Naive B cell (primary cell): ENCODE measurements at regions not wholly inside any gene's neighbourhood (a gene's known extent, or its start where the extent isn't known, plus 50 kb on each side); places are given as distances from the start of the nearest gene placed in this dataset.
"Not testable (repeated sequence)": the region's sequence is repeated elsewhere in the genome, so short reads cannot be mapped to it uniquely, and the experiment has no call there.

Experiments
- ATAC-seq, 2 donors: fragments of 150-1000 bp; cut with Tn5 transposase; 2 replicates each; pipeline ENCODE4 v1.10.0; 2021; ENCODE audit warnings: low read depth in 2 of 2, mild to moderate bottlenecking in 2 of 2, moderate library complexity in 2 of 2
- DNase-seq: peaks from one replicate; pipeline ENCODE4 v3.0.0; 2022
- H3K27ac Mint-ChIP-seq, 6 donors: one replicate each; pipeline ENCODE4 v1.8.0; 2020 to 2022; ENCODE audit warnings: mild to moderate bottlenecking in 6 of 6, mixed read lengths in 6 of 6, moderate library complexity in 5 of 6, inconsistent platforms in 2 of 6
- H3K27me3 Mint-ChIP-seq, 3 donors: one replicate each; pipeline ENCODE4 v1.8.0; 2021 to 2022; ENCODE audit warnings: mixed read lengths in 3 of 3, mild to moderate bottlenecking in 1 of 3
- H3K36me3 Mint-ChIP-seq, 2 donors: one replicate each; pipeline ENCODE4 v1.8.0; 2020 to 2022; ENCODE audit warnings: mixed read lengths in 2 of 2, inconsistent platforms in 1 of 2, mild to moderate bottlenecking in 1 of 2
- H3K4me1 Mint-ChIP-seq, 3 donors: one replicate each; pipeline ENCODE4 v1.8.0; 2020 to 2022; ENCODE audit warnings: mixed read lengths in 3 of 3, inconsistent platforms in 1 of 3, mild to moderate bottlenecking in 1 of 3, moderate library complexity in 1 of 3
- H3K4me3 Mint-ChIP-seq, 8 donors: one replicate each; pipeline ENCODE4 v1.8.0; 2020 to 2022; ENCODE audit warnings: mild to moderate bottlenecking in 8 of 8, mixed read lengths in 8 of 8, moderate library complexity in 8 of 8, inconsistent platforms in 2 of 8
- H3K9me3 Mint-ChIP-seq, 7 donors: one replicate each; pipeline ENCODE4 v1.8.0; 2020 to 2022; ENCODE audit warnings: mixed read lengths in 7 of 7, mild to moderate bottlenecking in 5 of 7, inconsistent platforms in 2 of 7, moderate library complexity in 1 of 7

GRCh38 chr3:59368900-59369675 lies 319.3 kb upstream of the CFAP20DC start:
- Mint-ChIP-seq H3K4me1 (peaks cover 6 to 24% (median 13%) of the 10 kb centered on the region in 3 donors), H3K27ac (peak overlapping the region in 3 of 6 donors; percentile 4 to 90 (median 65)), H3K36me3 (no peaks in the 10 kb centered on the region), H3K9me3 (no peaks in the 10 kb centered on the region), H3K4me3 (no peak overlapping the region), H3K27me3 (no peaks in the 10 kb centered on the region)
- DNase-seq = no peak
- ATAC-seq = no peak

- H3K4me1 Mint-ChIP-seq = peaks cover 6 to 17% (median 13%) of the 10 kb centered on the region in 3 donors
- H3K36me3 Mint-ChIP-seq = no peaks in the 10 kb centered on the region
- no peak overlapping the region for H3K4me3 Mint-ChIP-seq
- H3K9me3 Mint-ChIP-seq = no peaks in the 10 kb centered on the region
- no peaks in the 10 kb centered on the region for H3K27me3 Mint-ChIP-seq
- no peak for DNase-seq
- peak overlapping the region in 1 of 6 donors; percentile 30 for H3K27ac Mint-ChIP-seq
- no peak for ATAC-seq
These were observed 317.3 kb upstream of the CFAP20DC start for GRCh38 chr3:59367150-59367549.

GRCh38 chr3:59366218-59366617 lies 316.4 kb upstream of the CFAP20DC start:
- H3K27me3 Mint-ChIP-seq = no peaks in the 10 kb centered on the region
- no peak overlapping the region for H3K27ac Mint-ChIP-seq
- no peak overlapping the region for H3K4me3 Mint-ChIP-seq
- ATAC-seq (no peak), DNase-seq (no peak)
- H3K9me3 Mint-ChIP-seq = peaks cover 0 to 7% (median 0%) of the 10 kb centered on the region in 7 donors
- peaks cover 6 to 17% (median 13%) of the 10 kb centered on the region in 3 donors for H3K4me1 Mint-ChIP-seq
- no peaks in the 10 kb centered on the region for H3K36me3 Mint-ChIP-seq

GRCh38 chr3:59364496-59364895 lies 314.7 kb upstream of the CFAP20DC start:
- no peak overlapping the region for H3K27ac Mint-ChIP-seq
- H3K27me3 Mint-ChIP-seq = peaks cover 0 to 6% (median 0%) of the 10 kb centered on the region in 3 donors
- ATAC-seq (no peak), DNase-seq (no peak)
- no peaks in the 10 kb centered on the region for H3K36me3 Mint-ChIP-seq
- no peak overlapping the region for H3K4me3 Mint-ChIP-seq
- H3K9me3 Mint-ChIP-seq = peaks cover 0 to 7% (median 0%) of the 10 kb centered on the region in 7 donors
- H3K4me1 Mint-ChIP-seq = peaks cover 3 to 16% (median 13%) of the 10 kb centered on the region in 3 donors

GRCh38 chr3:59360312-59360711 lies 310.5 kb upstream of the CFAP20DC start:
- H3K27me3 Mint-ChIP-seq, H3K36me3 Mint-ChIP-seq, DNase-seq, H3K4me3 Mint-ChIP-seq, H3K27ac Mint-ChIP-seq, H3K4me1 Mint-ChIP-seq, ATAC-seq: not testable (repeated sequence)
- peaks cover 0 to 20% (median 5%) of the 10 kb centered on the region in 7 donors for H3K9me3 Mint-ChIP-seq

- Mint-ChIP-seq H3K4me1 (peaks cover 8 to 9% (median 9%) of the 10 kb centered on the region in 3 donors), H3K36me3 (no peaks in the 10 kb centered on the region), H3K9me3 (no peaks in the 10 kb centered on the region), H3K27ac (no peak overlapping the region), H3K27me3 (no peaks in the 10 kb centered on the region), H3K4me3 (no peak overlapping the region)
- DNase-seq (no peak), ATAC-seq (no peak)
These were observed 291.6 kb upstream of the CFAP20DC start for GRCh38 chr3:59341459-59341858.

GRCh38 chr3:59339818-59340217 lies 290.0 kb upstream of the CFAP20DC start:
- DNase-seq = no peak
- H3K27ac Mint-ChIP-seq = peak overlapping the region in 1 of 6 donors; percentile 78
- no peak for ATAC-seq
- no peaks in the 10 kb centered on the region for H3K9me3 Mint-ChIP-seq
- H3K4me1 Mint-ChIP-seq = peaks cover 8 to 9% (median 9%) of the 10 kb centered on the region in 3 donors
- H3K27me3 Mint-ChIP-seq = no peaks in the 10 kb centered on the region
- H3K36me3 Mint-ChIP-seq = no peaks in the 10 kb centered on the region
- no peak overlapping the region for H3K4me3 Mint-ChIP-seq

- no peak overlapping the region for H3K27ac Mint-ChIP-seq
- no peaks in the 10 kb centered on the region for H3K36me3 Mint-ChIP-seq
These were observed 289.1 kb upstream of the CFAP20DC start for GRCh38 chr3:59338934-59339333.

GRCh38 chr3:59335338-59335737 lies 285.5 kb upstream of the CFAP20DC start:
- Mint-ChIP-seq H3K27me3 (no peaks in the 10 kb centered on the region), H3K4me3 (no peak overlapping the region), H3K36me3 (no peaks in the 10 kb centered on the region), H3K9me3 (peaks cover 0 to 4% (median 0%) of the 10 kb centered on the region in 7 donors), H3K27ac (no peak overlapping the region), H3K4me1 (peaks cover 8 to 9% (median 8%) of the 10 kb centered on the region in 3 donors)
- no peak for DNase-seq
- no peak for ATAC-seq

More at GRCh38 chr3:59338934-59339333, 289.1 kb upstream of the CFAP20DC start:
- no peaks in the 10 kb centered on the region for H3K27me3 Mint-ChIP-seq
- no peak overlapping the region for H3K4me3 Mint-ChIP-seq
- H3K9me3 Mint-ChIP-seq = peaks cover 0 to 2% (median 0%) of the 10 kb centered on the region in 7 donors
- no peak for DNase-seq
- H3K4me1 Mint-ChIP-seq = peaks cover 8 to 9% (median 9%) of the 10 kb centered on the region in 3 donors
- no peak for ATAC-seq

- no peaks in the 10 kb centered on the region for H3K27me3 Mint-ChIP-seq
- no peak for DNase-seq
- peaks cover 0 to 4% (median 0%) of the 10 kb centered on the region in 7 donors for H3K9me3 Mint-ChIP-seq
These were observed 284.8 kb upstream of the CFAP20DC start for GRCh38 chr3:59334585-59334984.

GRCh38 chr3:59327376-59327808 lies 277.6 kb upstream of the CFAP20DC start:
- H3K36me3 Mint-ChIP-seq = no peaks in the 10 kb centered on the region
- ATAC-seq (no peak), DNase-seq (no peak)
- no peaks in the 10 kb centered on the region for H3K9me3 Mint-ChIP-seq
- no peaks in the 10 kb centered on the region for H3K27me3 Mint-ChIP-seq
- H3K4me3 Mint-ChIP-seq = no peak overlapping the region
- H3K27ac Mint-ChIP-seq = peak overlapping the region in 1 of 6 donors; percentile 31
- no peaks in the 10 kb centered on the region for H3K4me1 Mint-ChIP-seq

More at GRCh38 chr3:59334585-59334984, 284.8 kb upstream of the CFAP20DC start:
- Mint-ChIP-seq H3K36me3 (no peaks in the 10 kb centered on the region), H3K4me1 (peaks cover under 1 to 2% (median 2%) of the 10 kb centered on the region in 3 donors), H3K4me3 (no peak overlapping the region), H3K27ac (no peak overlapping the region)
- no peak for ATAC-seq

- ATAC-seq = no peak
- DNase-seq = no peak
- Mint-ChIP-seq H3K27me3 (no peaks in the 10 kb centered on the region), H3K4me1 (no peaks in the 10 kb centered on the region), H3K9me3 (no peaks in the 10 kb centered on the region), H3K36me3 (no peaks in the 10 kb centered on the region), H3K4me3 (no peak overlapping the region), H3K27ac (no peak overlapping the region)
These were observed 276.6 kb upstream of the CFAP20DC start for GRCh38 chr3:59326246-59327024.

- H3K27me3 Mint-ChIP-seq = no peaks in the 10 kb centered on the region
- H3K4me3 Mint-ChIP-seq = no peak overlapping the region
- H3K27ac Mint-ChIP-seq = no peak overlapping the region
- H3K9me3 Mint-ChIP-seq = no peaks in the 10 kb centered on the region
- ATAC-seq = no peak
- no peaks in the 10 kb centered on the region for H3K36me3 Mint-ChIP-seq
- H3K4me1 Mint-ChIP-seq = no peaks in the 10 kb centered on the region
- DNase-seq = no peak
These were observed 272.2 kb upstream of the CFAP20DC start for GRCh38 chr3:59321881-59322540.
